AG04450 (cell line): ENCODE measurements at regions not wholly inside any gene's neighbourhood (a gene's known extent, or its start where the extent isn't known, plus 50 kb on each side); places are given as distances from the start of the nearest gene placed in this dataset.

Source experiments
- CTCF ChIA-PET: fragments of 300-600, 350-600 bp; formaldehyde crosslinking; extraction: SDS; loops from one replicate; lab custom pipeline; 2022; ENCODE audit warnings: antibody characterized with exemption, inconsistent platforms; lab: Charles Lee
- POLR2A ChIA-PET: fragments of 350-600 bp; formaldehyde crosslinking; extraction: SDS; loops from one replicate; lab custom pipeline; 2021; ENCODE audit warnings: antibody characterized with exemption, inconsistent platforms; lab: Yijun Ruan, JAX
- DNase-seq: peaks from one replicate; pipeline ENCODE4 v3.0.0-alpha.2; 2011; ENCODE audit warnings: low read depth, low spot score
- H3K27ac ChIP-seq: one replicate; pipeline ENCODE4 v1.5.1; 2012; ENCODE audit warnings: low read depth, low read length, control low read depth
- H3K27me3 ChIP-seq: one replicate; pipeline ENCODE4 v1.6.0; 2012; ENCODE audit warnings: low read length; ENCODE audit not compliant: control insufficient read depth, insufficient read depth
- H3K4me3 ChIP-seq: 2 replicates; pipeline ENCODE4 v1.5.1; 2011; ENCODE audit warnings: mild to moderate bottlenecking, low read depth, low read length, control low read depth
- H3K9me3 ChIP-seq: 2 replicates; pipeline ENCODE4 v1.5.1; 2012; ENCODE audit warnings: low read length; ENCODE audit not compliant: control insufficient read depth, insufficient read depth
- TF ChIP-seq, protein P1 (sequence below): IDR thresholded peaks from 2 replicates; pipeline ENCODE4 v1.5.1; 2011; ENCODE audit warnings: low read depth, low read length, control low read depth, inconsistent platforms

- Histone ChIP-seq H3K27me3 (no peaks in the 10 kb centered on the region), H3K4me3 (no peak overlapping the region), H3K9me3 (no peaks in the 10 kb centered on the region; the same call in 1 of the 2 replicates), H3K27ac (no peak overlapping the region)
- CTCF ChIA-PET: no interaction called here
- TF ChIP-seq, protein P1, sequence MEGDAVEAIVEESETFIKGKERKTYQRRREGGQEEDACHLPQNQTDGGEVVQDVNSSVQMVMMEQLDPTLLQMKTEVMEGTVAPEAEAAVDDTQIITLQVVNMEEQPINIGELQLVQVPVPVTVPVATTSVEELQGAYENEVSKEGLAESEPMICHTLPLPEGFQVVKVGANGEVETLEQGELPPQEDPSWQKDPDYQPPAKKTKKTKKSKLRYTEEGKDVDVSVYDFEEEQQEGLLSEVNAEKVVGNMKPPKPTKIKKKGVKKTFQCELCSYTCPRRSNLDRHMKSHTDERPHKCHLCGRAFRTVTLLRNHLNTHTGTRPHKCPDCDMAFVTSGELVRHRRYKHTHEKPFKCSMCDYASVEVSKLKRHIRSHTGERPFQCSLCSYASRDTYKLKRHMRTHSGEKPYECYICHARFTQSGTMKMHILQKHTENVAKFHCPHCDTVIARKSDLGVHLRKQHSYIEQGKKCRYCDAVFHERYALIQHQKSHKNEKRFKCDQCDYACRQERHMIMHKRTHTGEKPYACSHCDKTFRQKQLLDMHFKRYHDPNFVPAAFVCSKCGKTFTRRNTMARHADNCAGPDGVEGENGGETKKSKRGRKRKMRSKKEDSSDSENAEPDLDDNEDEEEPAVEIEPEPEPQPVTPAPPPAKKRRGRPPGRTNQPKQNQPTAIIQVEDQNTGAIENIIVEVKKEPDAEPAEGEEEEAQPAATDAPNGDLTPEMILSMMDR: no peak
- no peak for DNase-seq
- POLR2A ChIA-PET: no interaction called here
These were observed 385.2 kb downstream of the PCDH20 start for GRCh38 chr13:61030445-61030844.

GRCh38 chr13:61029064-61029463 is 386.6 kb downstream of the PCDH20 start:
- TF ChIP-seq, protein P1: no peak
- no peak overlapping the region for H3K4me3 ChIP-seq
- H3K27ac ChIP-seq: no peak overlapping the region
- POLR2A ChIA-PET: no interaction called here
- no peaks in the 10 kb centered on the region for H3K27me3 ChIP-seq
- H3K9me3 ChIP-seq: no peaks in the 10 kb centered on the region; the same call in 1 of the 2 replicates
- no peak for DNase-seq
- CTCF ChIA-PET: no interaction called here

GRCh38 chr13:61024046-61024445 is 391.6 kb downstream of the PCDH20 start:
- POLR2A ChIA-PET: no interaction called here
- TF ChIP-seq, protein P1: no peak
- peaks cover 2% of the 10 kb centered on the region for H3K9me3 ChIP-seq
- H3K27me3 ChIP-seq: no peaks in the 10 kb centered on the region
- H3K27ac ChIP-seq: no peak overlapping the region
- H3K4me3 ChIP-seq: no peak overlapping the region
- CTCF ChIA-PET: no interaction called here
- DNase-seq: no peak

- no peak overlapping the region for H3K27ac ChIP-seq
- DNase-seq: no peak
- H3K4me3 ChIP-seq: no peak overlapping the region
- TF ChIP-seq, protein P1: no peak
- CTCF ChIA-PET: no interaction called here
- H3K27me3 ChIP-seq: no peaks in the 10 kb centered on the region
- POLR2A ChIA-PET: no interaction called here
- peaks cover 2% of the 10 kb centered on the region for H3K9me3 ChIP-seq
These were observed 393.8 kb downstream of the PCDH20 start for GRCh38 chr13:61021838-61022237.

DNA sequence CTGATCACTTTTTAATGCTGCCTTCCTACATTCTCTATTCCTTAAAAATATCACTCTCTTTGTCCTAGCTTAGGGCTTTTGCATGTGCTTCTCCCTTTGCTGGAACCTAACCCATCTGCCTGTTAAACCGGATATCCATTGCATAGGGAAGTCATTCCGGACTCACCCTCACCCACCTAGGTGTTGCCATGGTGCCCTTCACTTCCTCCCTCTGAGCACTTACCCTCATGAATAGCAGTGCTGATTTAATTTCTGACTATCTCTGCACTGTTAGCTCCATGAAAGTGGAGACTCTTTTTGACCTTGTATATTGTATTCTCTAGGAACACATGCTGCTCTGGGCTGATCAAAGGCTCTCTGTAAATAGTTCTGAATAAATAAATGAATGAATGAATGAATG is 401.9 kb downstream of the PCDH20 start:
- ChIA-PET POLR2A (no interaction called here), CTCF (no interaction called here)
- no peak for DNase-seq
- Histone ChIP-seq H3K4me3 (no peak overlapping the region), H3K27ac (no peak overlapping the region), H3K9me3 (peaks cover 3% of the 10 kb centered on the region; the same call in 1 of the 2 replicates), H3K27me3 (no peaks in the 10 kb centered on the region)
- TF ChIP-seq, protein P1: no peak
